Heart left ventricle (tissue), 16 donors: ENCODE measurements at regions not wholly inside any gene's neighbourhood (a gene's known extent, or its start where the extent isn't known, plus 50 kb on each side); places are given as distances from the start of the nearest gene placed in this dataset.
A peak's percentile ranks its signal among the peaks of the same experiment; 100 is the strongest.
"Not testable (repeated sequence)": the region's sequence is repeated elsewhere in the genome, so short reads cannot be mapped to it uniquely, and the experiment has no call there.

Experiments
- ATAC-seq, 4 donors: fragments of 200-7000 bp; cut with Tn5 transposase; one replicate each; pipeline ENCODE4 v1.9.1; 2020 to 2022; ENCODE audit warnings: moderate library complexity in 4 of 4, mild to moderate bottlenecking in 3 of 4, moderate number of reproducible peaks in 1 of 4
- DNase-seq, 5 donors: peaks; one replicate each; pipeline ENCODE4 v3.0.0-alpha.2; 2020
- H3K27ac ChIP-seq, 12 donors: fragments of 200-600 bp; sonication (generic) in 4 of 12; one replicate each; pipeline versions ENCODE4 v1.5.0 to v1.8.0; 2016 to 2022; ENCODE audit warnings: mild to moderate bottlenecking in 2 of 12
- H3K27me3 ChIP-seq, 9 donors: fragments of 200-600 bp; sonication (generic) in 2 of 9; one replicate each; pipeline versions ENCODE4 v1.5.1 to v1.8.0; 2016 to 2022; ENCODE audit warnings: mild to moderate bottlenecking in 3 of 9
- H3K36me3 ChIP-seq, 9 donors: fragments of 200-600 bp; sonication (generic) in 2 of 9; one replicate each; pipeline versions ENCODE4 v1.5.0 to v1.8.0; 2018 to 2022; ENCODE audit warnings: mild to moderate bottlenecking in 2 of 9
- H3K4me1 ChIP-seq, 12 donors: fragments of 200-600 bp; sonication (generic) in 4 of 12; one replicate each; pipeline versions ENCODE4 v1.5.0 to v1.8.0; 2016 to 2022; ENCODE audit warnings: mild to moderate bottlenecking in 3 of 12
- H3K4me3 ChIP-seq, 12 donors: fragments of 200-600 bp; sonication (generic) in 4 of 12; one replicate each; pipeline versions ENCODE4 v1.5.0 to v1.8.0; 2017 to 2022; ENCODE audit warnings: mild to moderate bottlenecking in 9 of 12, moderate library complexity in 4 of 12
- H3K9me3 ChIP-seq, 12 donors: fragments of 200-600 bp; sonication (generic) in 4 of 12; one replicate each; pipeline versions ENCODE4 v1.5.0 to v1.8.0; 2016 to 2022; ENCODE audit warnings: mild to moderate bottlenecking in 1 of 12
- CTCF ChIP-seq, 12 donors: fragments of 200-600 bp; sonication (generic) in 4 of 12; IDR thresholded peaks; one replicate each; pipeline versions ENCODE4 v1.5.0 to v1.8.0; 2018 to 2022; ENCODE audit warnings: antibody characterized with exemption in 12 of 12, mild to moderate bottlenecking in 5 of 12
- POLR2A ChIP-seq, 2 donors: fragments of 450-650 bp; IDR thresholded peaks; one replicate each; pipeline ENCODE4 v1.6.1; 2017; ENCODE audit warnings: antibody characterized with exemption in 2 of 2, mild to moderate bottlenecking in 2 of 2, moderate library complexity in 2 of 2
- WGBS, 4 donors: extraction: QIAGEN DNeasy Blood & Tissue Kit in 2 of 4; methylation state at CpG; one replicate each; pipeline versions ENCODE4 v1.1.5 to v1.1.7; 2013 to 2018; 5-methylcytosine and 5-hydroxymethylcytosine counted together
- intact Hi-C, 10 donors: fragments of 100-400 bp; cut with DNase I; formaldehyde crosslinking; loops; one replicate each; pipeline versions ENCODE4 v1.11.1 to v1.14.2; 2022
- donor health status: ischemic (EF 13 %, LVEDD 7.1; RV severe dilation, severe dysfunction).
- donor health status: healthy with polysubstance abuse.
- donor health status: DM: no; HTN: yes; CAD: no.
- donor health status: DM: no; HTN: no; CAD: no.
- donor health status: ischemic (EF 25% LVEDD 6.9; RV normal size, moderate dysfunction).
- donor health status: ischemic (EF 25% LVEDD 5.7; RV mildly dilated, moderate dysfunction).
- donor health status: healthy.
- donor health status: DM: yes; HTN: yes; CAD: no.
- donor health status: ischemic (EF 35%, LVEDD 5.7; RV mildly dilated, moderate dysfunction).
- donor health status: nonischemic (EF 11% LVEDD 7.7; RV severe dilation, severe dysfunction).
- donor health status: DM: yes; HTN: yes; CAD: no.
- donor health status: PGD.
- donor health status: ischemic (EF 29% LVEDD 5.4; RV normal size, mild dysfunction).
- donor health status: nonischemic (EF 23%, LVEDD 6.1; RV moderate dilation, normal function).

- DNase-seq (no peak), ATAC-seq (no peak)
- H3K4me1 ChIP-seq, result no peaks in the 10 kb centered on the region
- intact Hi-C loops, result no loop called here
- no peaks in the 10 kb centered on the region for H3K36me3 ChIP-seq
- no peaks in the 10 kb centered on the region for H3K27me3 ChIP-seq
- H3K9me3 ChIP-seq, result no peaks in the 10 kb centered on the region
- no peak overlapping the region for H3K4me3 ChIP-seq
- no peak overlapping the region for H3K27ac ChIP-seq
- TF ChIP-seq CTCF (IDR thresholded peaks at IDR 0.05) (no peak), POLR2A (IDR thresholded peaks at IDR 0.05) (no peak)
- 42 to 48% (median 43%) methylated on average over 5 of the region's 5 CpGs for WGBS, 4 donors
Observed at GRCh38 chr5:100402071-100402470, 133.1 kb upstream of the FAM174A start.

GRCh38 chr5:100401149-100401548, 134.0 kb upstream of the FAM174A start:
- intact Hi-C loops, result no loop called here
- no peak for ATAC-seq

GRCh38 chr5:100398815-100399214, 136.4 kb upstream of the FAM174A start:
- intact Hi-C loops, H3K4me3 ChIP-seq, H3K9me3 ChIP-seq, H3K27ac ChIP-seq, DNase-seq, H3K36me3 ChIP-seq, H3K27me3 ChIP-seq, H3K4me1 ChIP-seq: not testable (repeated sequence)
- ATAC-seq, result peak in 1 of 4 donors; percentile 45
- 45 to 57% (median 49%) methylated on average over 3 of the region's 3 CpGs for WGBS, 4 donors

More at GRCh38 chr5:100401149-100401548, 134.0 kb upstream of the FAM174A start:
- H3K36me3 ChIP-seq, result no peaks in the 10 kb centered on the region
- no peaks in the 10 kb centered on the region for H3K9me3 ChIP-seq
- no peaks in the 10 kb centered on the region for H3K4me1 ChIP-seq
- H3K4me3 ChIP-seq, result no peak overlapping the region
- no peak overlapping the region for H3K27ac ChIP-seq
- no peak for DNase-seq
- TF ChIP-seq POLR2A (IDR thresholded peaks at IDR 0.05), result no peak
- TF ChIP-seq CTCF (IDR thresholded peaks at IDR 0.05), result no peak
- H3K27me3 ChIP-seq, result no peaks in the 10 kb centered on the region

- H3K4me3 ChIP-seq, H3K27me3 ChIP-seq, H3K36me3 ChIP-seq, intact Hi-C loops, H3K27ac ChIP-seq, H3K9me3 ChIP-seq, H3K4me1 ChIP-seq, DNase-seq: not testable (repeated sequence)
- peak in 1 of 4 donors; percentile 45 for ATAC-seq
- WGBS, 4 donors, result 84 to 100% (median 92%) methylated on average over 1 to 18 of the region's 19 CpGs
Observed at GRCh38 chr5:100379254-100379858, 155.8 kb upstream of the FAM174A start.

- H3K4me1 ChIP-seq, H3K9me3 ChIP-seq, H3K27me3 ChIP-seq, H3K36me3 ChIP-seq, H3K4me3 ChIP-seq, ATAC-seq, H3K27ac ChIP-seq, DNase-seq, intact Hi-C loops: not testable (repeated sequence)
- WGBS, 4 donors, result 57 to 70% (median 64%) methylated on average over 5 of the region's 5 CpGs
Observed at GRCh38 chr5:100364757-100365478, 170.3 kb upstream of the FAM174A start.

GRCh38 chr5:100364343-100364742, 170.8 kb upstream of the FAM174A start:
- H3K36me3 ChIP-seq, H3K4me3 ChIP-seq, H3K9me3 ChIP-seq, DNase-seq, ATAC-seq, H3K27me3 ChIP-seq, H3K27ac ChIP-seq, H3K4me1 ChIP-seq, intact Hi-C loops: not testable (repeated sequence)

- H3K27ac ChIP-seq, H3K9me3 ChIP-seq, H3K36me3 ChIP-seq, H3K4me1 ChIP-seq, DNase-seq, intact Hi-C loops, H3K27me3 ChIP-seq, H3K4me3 ChIP-seq, ATAC-seq: not testable (repeated sequence)
- 33 to 40% methylated on average over 1 of the region's 1 CpG; no CpG with 5 or more reads in 2 of the 4 donors for WGBS, 4 donors
Observed at GRCh38 chr5:100359998-100360397, 175.2 kb upstream of the FAM174A start.

GRCh38 chr5:100346269-100346668, 188.9 kb upstream of the FAM174A start:
- intact Hi-C loops, result not testable (repeated sequence)

GRCh38 chr5:100341485-100341884, 193.7 kb upstream of the FAM174A start:
- H3K36me3 ChIP-seq, H3K27ac ChIP-seq, ATAC-seq, DNase-seq, H3K4me1 ChIP-seq, H3K27me3 ChIP-seq, H3K9me3 ChIP-seq, H3K4me3 ChIP-seq, intact Hi-C loops: not testable (repeated sequence)
- WGBS, 4 donors, result no CpG with 5 or more reads among the region's 3 CpGs

More at GRCh38 chr5:100346269-100346668, 188.9 kb upstream of the FAM174A start:
- 59 to 76% (median 70%) methylated on average over 2 of the region's 2 CpGs for WGBS, 4 donors
- not testable (repeated sequence) for DNase-seq, H3K27me3 ChIP-seq, H3K36me3 ChIP-seq, H3K27ac ChIP-seq, H3K4me1 ChIP-seq, ATAC-seq, H3K9me3 ChIP-seq, H3K4me3 ChIP-seq
